Fibroblast of peridontal ligament (primary cell): ENCODE measurements at regions not wholly inside any gene's neighbourhood (a gene's known extent, or its start where the extent isn't known, plus 50 kb on each side); places are given as distances from the start of the nearest gene placed in this dataset.

ENCODE experiments used
- DNase-seq: peaks from one replicate; pipeline ENCODE4 v3.0.0-alpha.2; 2010; ENCODE audit errors: extremely low read depth

GRCh38 chrY:4483693-4484092 is 516.4 kb upstream of the PCDH11Y start:
- peak; percentile 0 for DNase-seq
